NT2/D1 (cell line): ENCODE measurements at regions not wholly inside any gene's neighbourhood (a gene's known extent, or its start where the extent isn't known, plus 50 kb on each side); places are given as distances from the start of the nearest gene placed in this dataset.

Experiments
- SUZ12 ChIP-seq: IDR thresholded peaks from 2 replicates; pipeline ENCODE4 v1.6.1; 2011; ENCODE audit not compliant: insufficient read length, insufficient read depth; ENCODE audit errors: extremely low read depth
- YY1 ChIP-seq: IDR thresholded peaks from 2 replicates; pipeline ENCODE4 v1.6.1; 2011; ENCODE audit not compliant: insufficient read length, insufficient read depth
- ZNF274 ChIP-seq: IDR thresholded peaks from 2 replicates; pipeline ENCODE4 v1.6.1; 2011; ENCODE audit warnings: mild to moderate bottlenecking, low read depth, low read length

DNA sequence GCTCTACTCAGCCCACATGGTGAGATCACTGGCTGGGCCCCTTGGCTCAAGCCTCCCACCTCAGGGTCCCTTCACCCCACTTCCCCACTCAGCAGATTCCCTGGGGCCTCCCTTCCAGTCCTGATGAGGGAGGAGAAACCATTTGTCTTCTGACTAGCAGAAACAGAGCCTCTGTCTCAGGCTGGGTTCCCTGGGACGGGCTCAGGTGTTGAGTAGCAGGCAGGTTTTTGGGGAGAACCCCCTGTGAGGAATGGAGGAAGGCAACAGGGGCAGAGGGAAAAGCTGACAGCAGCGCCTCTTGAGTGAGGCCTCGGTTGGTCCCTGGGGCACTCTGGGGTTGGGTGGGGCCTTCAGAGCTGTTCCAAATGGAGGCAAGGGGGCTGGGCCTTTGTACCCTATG lies 452.2 kb downstream of the TSHZ3 start:
- no peak for TF ChIP-seq SUZ12
- TF ChIP-seq ZNF274, result no peak
- TF ChIP-seq YY1, result no peak
